ENCODE measurements at regions not wholly inside any gene's neighbourhood (a gene's known extent, or its start where the extent isn't known, plus 50 kb on each side); places are given as distances from the start of the nearest gene placed in this dataset.

DNA sequence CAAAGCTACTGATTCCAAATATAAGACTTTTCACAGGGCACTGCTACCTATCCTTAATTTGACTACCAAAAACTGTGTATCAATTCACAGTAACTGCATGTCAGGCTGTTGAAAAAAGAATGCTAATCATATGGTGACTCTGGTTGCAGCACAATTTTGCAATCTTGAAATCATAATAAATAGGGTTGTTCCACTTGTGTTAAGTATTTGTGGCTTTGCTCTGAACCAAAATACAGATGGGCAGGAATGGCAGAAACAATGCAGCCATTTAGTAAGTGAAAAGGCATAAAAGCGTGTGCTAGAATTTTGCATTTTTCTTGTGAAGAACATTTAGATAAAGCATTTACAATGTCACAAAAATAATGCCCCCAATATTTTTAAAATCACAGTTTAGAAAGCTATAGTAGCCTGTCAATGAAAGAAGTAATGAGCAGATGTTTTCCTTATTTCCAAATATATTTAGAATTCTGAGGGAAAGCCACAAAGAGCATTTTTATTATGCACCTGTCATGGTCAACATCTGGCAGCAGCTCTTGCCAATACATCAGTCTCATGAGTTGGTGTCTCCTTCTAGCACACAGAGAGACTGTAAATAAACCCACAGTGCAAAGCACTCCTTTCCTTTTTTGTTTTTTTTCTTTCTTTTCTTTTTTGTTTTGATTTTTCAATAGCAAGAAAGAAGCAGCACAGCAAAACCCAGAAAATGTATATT, 54.8 kb upstream of the PAM start:
- no peaks in the 10 kb centered on the region for H3K9me3 ChIP-seq

DNA sequence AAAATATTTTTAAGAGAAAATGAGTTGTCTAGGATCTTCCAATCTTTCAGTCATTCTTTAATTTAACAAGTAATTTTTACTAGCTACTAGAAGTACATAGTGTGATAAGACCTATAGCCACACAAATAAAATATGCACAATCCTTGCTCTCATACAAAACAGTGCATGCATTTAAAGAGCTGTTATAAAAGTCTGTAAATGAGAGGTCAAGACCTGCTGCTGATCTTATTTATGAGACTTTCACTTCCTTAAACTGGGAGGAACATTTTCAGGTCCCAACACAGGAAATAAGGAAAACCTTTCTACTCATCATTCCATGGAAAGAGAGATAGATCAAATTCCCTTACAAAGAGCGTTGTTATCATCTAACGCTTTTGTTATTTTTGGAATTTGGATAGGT, 54.2 kb upstream of the PAM start:
- Histone ChIP-seq H3K4me3 (ENCODE audit: low read depth, low read length) (no peak overlapping the region), H3K36me3 (ENCODE audit: control insufficient read depth, insufficient read depth, low read length) (no peaks in the 10 kb centered on the region), H3K27me3 (replicated peaks; ENCODE audit: control insufficient read depth, insufficient read depth, low read length) (no peaks in the 10 kb centered on the region), H3K4me1 (peaks cover 7% of the 10 kb centered on the region; the same call in 1 of the 2 replicates), H3K9me3 (no peaks in the 10 kb centered on the region)
- no peak for DNase-seq
- Mint-ChIP-seq H3K36me3 (ENCODE audit: insufficient read depth, unreplicated experiment) (no peaks in the 10 kb centered on the region), H3K27me3 (ENCODE audit: insufficient read depth, unreplicated experiment) (no peaks in the 10 kb centered on the region), H3K9me3 (ENCODE audit: unreplicated experiment) (no peaks in the 10 kb centered on the region), H3K27ac (ENCODE audit: unreplicated experiment) (no peak overlapping the region), H3K4me3 (ENCODE audit: unreplicated experiment) (no peak overlapping the region), H3K4me1 (ENCODE audit: low read depth, unreplicated experiment) (no peaks in the 10 kb centered on the region)
- intact Hi-C loops (cut with micrococcal nuclease; ENCODE audit: unreplicated experiment) = no loop called here
- CTCF ChIA-PET = interaction anchor here (1.5 kb wide), 1 partner anchor 20 kb away, joined by 8 read pairs; no protein-coding TSS in a partner anchor
- POLR2A ChIA-PET = no interaction called here
- no TSS peak for BruUV-seq (replicated peaks)
- TF ChIP-seq, protein P1, sequence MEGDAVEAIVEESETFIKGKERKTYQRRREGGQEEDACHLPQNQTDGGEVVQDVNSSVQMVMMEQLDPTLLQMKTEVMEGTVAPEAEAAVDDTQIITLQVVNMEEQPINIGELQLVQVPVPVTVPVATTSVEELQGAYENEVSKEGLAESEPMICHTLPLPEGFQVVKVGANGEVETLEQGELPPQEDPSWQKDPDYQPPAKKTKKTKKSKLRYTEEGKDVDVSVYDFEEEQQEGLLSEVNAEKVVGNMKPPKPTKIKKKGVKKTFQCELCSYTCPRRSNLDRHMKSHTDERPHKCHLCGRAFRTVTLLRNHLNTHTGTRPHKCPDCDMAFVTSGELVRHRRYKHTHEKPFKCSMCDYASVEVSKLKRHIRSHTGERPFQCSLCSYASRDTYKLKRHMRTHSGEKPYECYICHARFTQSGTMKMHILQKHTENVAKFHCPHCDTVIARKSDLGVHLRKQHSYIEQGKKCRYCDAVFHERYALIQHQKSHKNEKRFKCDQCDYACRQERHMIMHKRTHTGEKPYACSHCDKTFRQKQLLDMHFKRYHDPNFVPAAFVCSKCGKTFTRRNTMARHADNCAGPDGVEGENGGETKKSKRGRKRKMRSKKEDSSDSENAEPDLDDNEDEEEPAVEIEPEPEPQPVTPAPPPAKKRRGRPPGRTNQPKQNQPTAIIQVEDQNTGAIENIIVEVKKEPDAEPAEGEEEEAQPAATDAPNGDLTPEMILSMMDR (IDR thresholded peaks at IDR 0.05; ENCODE audit: insufficient read depth in 1 of 2, low read depth in 1 of 2, low read length in 1 of 2, severe bottlenecking in 1 of 2, unreplicated experiment in 1 of 2) = no peak

More for the DNA sequence above, 54.8 kb upstream of the PAM start:
- Histone ChIP-seq H3K36me3 (ENCODE audit: control insufficient read depth, insufficient read depth, low read length) (no peaks in the 10 kb centered on the region), H3K27me3 (replicated peaks; ENCODE audit: control insufficient read depth, insufficient read depth, low read length) (no peaks in the 10 kb centered on the region), H3K4me3 (ENCODE audit: low read depth, low read length) (no peak overlapping the region), H3K4me1 (peaks cover 7% of the 10 kb centered on the region; the same call in 1 of the 2 replicates)
- TF ChIP-seq, protein P1 (IDR thresholded peaks at IDR 0.05; ENCODE audit: insufficient read depth in 1 of 2, low read depth in 1 of 2, low read length in 1 of 2, severe bottlenecking in 1 of 2, unreplicated experiment in 1 of 2) = no peak
- H3K27ac Mint-ChIP-seq (ENCODE audit: unreplicated experiment) = no peak overlapping the region
- no TSS peak for BruUV-seq (replicated peaks)
- ChIA-PET POLR2A (no interaction called here), CTCF (interaction anchor here (1.5 kb wide), 1 partner anchor 19 kb away, joined by 8 read pairs; no protein-coding TSS in a partner anchor)
- no peak overlapping the region for H3K4me3 Mint-ChIP-seq (ENCODE audit: unreplicated experiment)
- no peaks in the 10 kb centered on the region for H3K27me3 Mint-ChIP-seq (ENCODE audit: insufficient read depth, unreplicated experiment)
- no peaks in the 10 kb centered on the region for H3K9me3 Mint-ChIP-seq (ENCODE audit: unreplicated experiment)
- no peaks in the 10 kb centered on the region for H3K4me1 Mint-ChIP-seq (ENCODE audit: low read depth, unreplicated experiment)
- intact Hi-C loops (cut with micrococcal nuclease; ENCODE audit: unreplicated experiment) = no loop called here
- DNase-seq = no peak
- no peaks in the 10 kb centered on the region for H3K36me3 Mint-ChIP-seq (ENCODE audit: insufficient read depth, unreplicated experiment)

DNA sequence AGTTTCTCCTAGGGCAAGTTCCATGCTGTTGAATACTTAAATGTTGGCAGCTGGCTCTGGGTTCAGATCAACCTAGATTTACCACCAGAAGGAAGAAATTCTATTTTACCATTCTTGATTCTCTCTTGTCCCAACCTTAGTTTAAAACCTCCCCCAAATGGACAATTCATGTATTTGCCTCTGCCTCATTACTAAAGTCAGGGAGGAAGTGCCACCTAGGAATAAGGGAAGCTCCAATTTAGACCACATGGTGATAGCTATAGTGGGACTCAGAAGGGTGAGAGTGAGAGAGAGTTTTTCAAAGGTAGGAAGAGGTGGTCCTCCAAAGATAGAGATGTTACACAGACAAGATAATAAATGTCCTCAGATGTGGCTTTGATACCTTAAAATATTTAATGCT, 53.4 kb upstream of the PAM start:
- Mint-ChIP-seq H3K9me3 (ENCODE audit: unreplicated experiment) (no peaks in the 10 kb centered on the region), H3K4me3 (ENCODE audit: unreplicated experiment) (no peak overlapping the region), H3K27me3 (ENCODE audit: insufficient read depth, unreplicated experiment) (no peaks in the 10 kb centered on the region), H3K36me3 (ENCODE audit: insufficient read depth, unreplicated experiment) (no peaks in the 10 kb centered on the region), H3K4me1 (ENCODE audit: low read depth, unreplicated experiment) (no peaks in the 10 kb centered on the region), H3K27ac (ENCODE audit: unreplicated experiment) (no peak overlapping the region)
- no peaks in the 10 kb centered on the region for H3K27me3 ChIP-seq (replicated peaks; ENCODE audit: control insufficient read depth, insufficient read depth, low read length)
- no peak for DNase-seq
- POLR2A ChIA-PET = no interaction called here
- no peaks in the 10 kb centered on the region for H3K36me3 ChIP-seq (ENCODE audit: control insufficient read depth, insufficient read depth, low read length)
- no TSS peak for BruUV-seq (replicated peaks)
- peaks cover 7% of the 10 kb centered on the region; the same call in 1 of the 2 replicates for H3K4me1 ChIP-seq
- TF ChIP-seq, protein P1 (IDR thresholded peaks at IDR 0.05; ENCODE audit: insufficient read depth in 1 of 2, low read depth in 1 of 2, low read length in 1 of 2, severe bottlenecking in 1 of 2, unreplicated experiment in 1 of 2) = no peak
- no peaks in the 10 kb centered on the region for H3K9me3 ChIP-seq
- intact Hi-C loops (cut with micrococcal nuclease; ENCODE audit: unreplicated experiment) = no loop called here
- H3K4me3 ChIP-seq (ENCODE audit: low read depth, low read length) = no peak overlapping the region
- CTCF ChIA-PET = interaction anchor here (1.5 kb wide), 1 partner anchor 20 kb away, joined by 8 read pairs; no protein-coding TSS in a partner anchor
